Right ventricle myocardium superior (tissue), 1 donor: ENCODE measurements at regions not wholly inside any gene's neighbourhood (a gene's known extent, or its start where the extent isn't known, plus 50 kb on each side); places are given as distances from the start of the nearest gene placed in this dataset.
"Not testable (repeated sequence)": the region's sequence is repeated elsewhere in the genome, so short reads cannot be mapped to it uniquely, and the experiment has no call there.

Experiments
- ATAC-seq: fragments of 200-7000 bp; cut with Tn5 transposase; one replicate; pipeline ENCODE4 v1.9.1; 2020; ENCODE audit warnings: mild to moderate bottlenecking; ENCODE audit not compliant: poor library complexity
- DNase-seq: peaks from one replicate; pipeline ENCODE4 v3.0.0-alpha.2; 2020
- intact Hi-C: fragments of 100-400 bp; cut with DNase I; formaldehyde crosslinking; loops from one replicate; pipeline ENCODE4 v1.11.2; 2022
- donor health status: DM: no; HTN: yes; CAD: no; lungs with severe emphysema.

DNA sequence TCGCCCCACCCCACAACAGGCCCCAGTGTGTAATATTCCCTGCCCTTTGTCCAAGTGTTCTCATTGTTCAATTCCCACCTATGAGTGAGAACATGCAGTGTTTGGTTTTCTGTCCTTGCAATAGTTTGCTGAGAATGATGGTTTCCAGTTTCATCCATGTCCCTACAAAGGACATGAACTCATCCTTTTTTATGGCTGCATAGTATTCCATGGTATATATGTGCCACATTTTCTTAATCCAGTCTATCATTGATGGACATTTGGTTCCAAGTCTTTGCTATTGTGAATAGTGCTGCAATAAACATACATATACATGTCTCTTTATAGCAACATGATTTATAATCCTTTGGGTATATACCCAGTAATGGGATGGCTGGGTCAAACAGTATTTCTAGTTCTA, 132.7 kb downstream of the SNX10 start:
- intact Hi-C loops, ATAC-seq, DNase-seq: not testable (repeated sequence)

DNA sequence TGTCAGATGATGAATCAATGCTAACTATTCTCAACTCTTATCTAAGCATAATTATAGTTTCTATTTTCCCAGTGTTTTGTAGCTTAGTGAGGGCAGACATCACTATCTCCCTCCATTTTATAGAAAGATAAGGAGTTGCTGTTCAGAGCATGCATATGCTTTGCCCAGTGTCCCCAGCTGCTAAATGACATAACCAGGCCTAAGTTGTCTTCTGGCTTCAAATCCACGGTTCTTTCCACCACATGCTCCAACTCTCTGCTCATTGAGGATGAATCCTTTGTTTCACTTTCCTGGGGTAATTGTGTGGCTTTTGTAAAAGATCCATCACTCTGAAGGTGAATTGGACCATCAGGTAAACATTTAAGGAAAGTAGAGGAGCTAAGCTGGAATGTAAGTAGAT, 134.0 kb downstream of the SNX10 start:
- intact Hi-C loops = no loop called here
- no peak for DNase-seq
- no peak for ATAC-seq

GRCh38 chr7:26426096-26426495, 134.4 kb downstream of the SNX10 start:
- DNase-seq = no peak
- no peak for ATAC-seq
- intact Hi-C loops = no loop called here

GRCh38 chr7:26428571-26428970, 136.9 kb downstream of the SNX10 start:
- ATAC-seq = no peak
- no peak for DNase-seq
- intact Hi-C loops = no loop called here

DNA sequence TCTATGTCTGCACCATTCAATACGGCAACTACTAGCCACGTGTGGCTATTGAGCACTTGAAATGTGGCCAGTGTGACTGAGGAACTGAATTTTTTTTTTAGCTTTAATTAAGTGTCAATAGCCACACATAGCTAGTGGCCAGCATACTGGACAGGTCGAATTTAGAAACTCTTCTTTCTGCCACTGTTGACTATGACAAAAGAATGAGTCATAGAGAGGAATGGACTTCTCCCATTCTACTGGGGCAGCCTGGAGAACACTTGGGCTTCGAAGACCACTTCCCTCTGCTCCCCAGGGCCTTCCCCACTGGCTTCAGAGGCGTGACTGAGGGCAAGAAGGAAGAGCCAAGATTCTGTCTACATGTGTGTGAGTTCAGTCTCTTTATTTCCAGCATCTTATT, 137.5 kb downstream of the SNX10 start:
- intact Hi-C loops = no loop called here
- no peak for DNase-seq
- ATAC-seq = no peak

- DNase-seq (no peak), ATAC-seq (no peak)
- intact Hi-C loops = no loop called here
These were observed 143.3 kb downstream of the SNX10 start for GRCh38 chr7:26434974-26435373.

- DNase-seq = no peak
- intact Hi-C loops = no loop called here
- ATAC-seq = no peak
These were observed 145.4 kb downstream of the SNX10 start for GRCh38 chr7:26437003-26437532.

DNA sequence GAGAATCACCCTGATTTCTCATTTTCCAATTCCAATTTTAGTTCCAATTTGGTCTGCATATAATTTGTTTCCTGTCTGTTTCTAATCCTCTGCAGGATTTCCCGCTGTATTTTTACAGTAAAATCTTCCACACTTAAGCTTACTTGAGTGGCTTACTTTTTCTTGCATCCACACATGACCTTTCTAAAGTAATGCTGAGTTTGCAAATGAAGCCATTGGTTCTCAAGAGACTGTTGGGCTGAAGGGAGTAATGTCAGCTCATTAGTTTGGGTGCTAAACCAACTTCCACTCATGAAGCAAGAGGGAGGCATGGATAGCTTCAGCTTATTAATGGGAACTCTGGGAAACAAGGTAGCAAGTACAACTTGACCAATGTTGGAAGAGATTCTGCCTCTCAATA, 146.4 kb downstream of the SNX10 start:
- intact Hi-C loops = no loop called here
- DNase-seq (no peak), ATAC-seq (no peak)

DNA sequence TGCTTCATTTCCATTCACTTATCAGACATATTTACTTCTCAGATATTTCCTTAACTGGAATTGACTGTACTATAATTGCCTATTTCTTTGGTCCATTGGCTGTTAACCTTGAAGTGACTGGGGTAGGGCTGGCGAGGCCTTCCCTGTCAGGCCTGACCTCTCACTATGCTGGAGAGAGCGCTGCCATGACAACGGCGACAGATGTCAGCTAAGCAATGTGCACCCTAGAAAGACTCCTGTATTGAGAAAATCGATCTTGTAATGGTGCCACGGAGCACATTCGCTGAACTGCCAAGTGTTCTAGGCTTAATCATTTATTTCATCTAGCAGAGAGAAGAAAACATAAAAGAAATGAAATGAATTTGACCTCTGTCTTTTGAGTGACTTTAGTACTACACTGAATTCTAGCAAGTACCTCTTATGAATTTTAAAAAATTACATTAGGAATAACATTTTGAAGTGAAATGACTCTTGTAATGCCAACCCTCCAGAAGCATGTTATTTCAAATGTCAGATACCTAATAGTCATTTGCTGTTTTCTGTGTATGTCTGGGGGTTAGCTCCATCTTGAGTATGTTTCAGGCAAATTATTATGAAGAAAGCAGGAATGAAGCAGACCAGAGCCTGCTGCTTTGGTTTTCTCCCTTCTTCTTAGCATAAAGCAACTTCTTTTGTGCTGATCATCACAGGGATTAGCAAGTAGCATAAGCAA, 148.0 kb downstream of the SNX10 start:
- ATAC-seq (no peak), DNase-seq (no peak)
- intact Hi-C loops = no loop called here

DNA sequence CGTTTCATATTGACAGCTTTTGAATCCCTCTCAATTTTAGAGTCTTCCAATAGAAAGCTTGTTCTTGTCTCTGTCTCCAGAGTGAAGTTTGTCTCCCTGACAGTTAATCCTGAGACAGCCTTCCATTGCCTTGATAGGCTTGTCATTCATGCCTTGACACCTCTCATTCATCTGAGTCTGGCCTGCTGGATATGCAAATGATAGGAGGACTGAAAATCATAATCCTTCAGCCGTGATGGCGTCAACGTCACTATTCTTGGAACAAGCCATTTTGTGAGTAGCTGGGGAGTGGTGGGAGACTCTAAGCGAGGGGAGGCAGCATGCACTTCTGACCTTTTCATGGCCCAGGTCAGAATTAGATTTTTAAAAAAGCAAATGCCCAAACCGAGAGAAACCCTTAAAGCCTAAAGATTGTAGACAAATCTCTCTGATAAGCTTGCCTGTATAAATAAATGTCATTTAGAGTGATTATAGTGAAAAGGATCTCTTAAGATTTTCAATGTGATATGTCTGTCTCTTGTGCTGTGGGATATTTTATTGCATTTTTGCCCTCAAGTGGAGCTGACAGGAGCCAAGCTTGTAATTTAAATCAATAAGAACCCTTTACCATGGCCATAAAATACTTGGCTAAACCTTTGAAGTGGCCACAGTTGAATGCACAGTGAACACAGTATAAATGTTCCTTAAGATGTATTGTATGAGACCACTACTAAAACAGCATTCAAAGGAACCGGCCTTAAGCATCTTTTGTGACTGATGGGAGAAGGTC, 148.8 kb downstream of the SNX10 start:
- DNase-seq (no peak), ATAC-seq (no peak)
- intact Hi-C loops = no loop called here

DNA sequence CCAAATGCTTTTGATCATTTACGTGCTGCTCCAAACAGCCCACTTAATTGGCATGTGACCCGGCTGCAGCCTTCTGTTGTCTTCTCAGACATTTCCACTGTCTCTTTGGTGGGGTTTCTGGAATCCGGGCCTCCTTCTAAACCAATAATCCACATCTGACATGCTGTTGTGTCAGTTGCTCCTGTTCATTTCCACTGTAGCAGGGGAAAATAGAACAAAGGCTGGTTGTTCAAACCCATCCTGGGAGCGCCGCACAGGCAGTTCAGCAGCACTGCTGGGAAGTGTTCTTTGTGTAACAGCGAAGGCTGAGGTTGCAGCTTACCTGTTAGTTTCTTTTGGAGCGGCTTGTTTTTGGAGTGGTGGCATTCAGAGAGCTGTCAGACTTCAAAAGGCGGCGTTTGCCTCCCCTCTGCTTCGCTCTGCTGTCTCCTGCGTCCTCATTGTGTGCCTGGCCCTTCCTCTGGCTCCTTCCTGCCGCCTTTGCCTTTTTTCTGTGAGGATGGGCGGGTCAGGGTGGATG, 149.4 kb downstream of the SNX10 start:
- DNase-seq = no peak
- no peak for ATAC-seq
- intact Hi-C loops = no loop called here

GRCh38 chr7:26441611-26442277, 150.1 kb downstream of the SNX10 start:
- DNase-seq = no peak
- intact Hi-C loops = no loop called here
- ATAC-seq = no peak

DNA sequence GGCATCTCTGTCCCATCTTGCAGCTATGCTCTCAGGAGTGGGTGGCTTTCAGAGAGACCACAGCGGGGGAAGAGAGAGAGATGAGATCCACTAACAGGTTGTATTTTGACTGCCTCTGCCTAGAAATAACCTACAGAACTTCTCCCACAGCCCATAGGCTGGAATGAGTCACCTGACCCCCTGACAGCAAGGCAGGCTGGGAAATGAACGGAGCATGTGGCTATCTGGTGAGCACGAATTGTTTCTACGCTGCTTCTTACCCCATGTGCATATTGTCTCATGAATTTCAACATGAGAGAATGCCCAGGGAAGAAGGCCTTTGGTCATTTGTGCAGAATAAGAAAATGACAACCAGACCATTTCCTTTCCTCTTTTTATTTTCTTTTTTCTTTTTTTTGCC, 151.3 kb downstream of the SNX10 start:
- DNase-seq (no peak), ATAC-seq (no peak)
- intact Hi-C loops = no loop called here

- intact Hi-C loops = no loop called here
These were observed 152.1 kb downstream of the SNX10 start for GRCh38 chr7:26443751-26444150.

GRCh38 chr7:26444555-26444954, 152.9 kb downstream of the SNX10 start:
- no peak for ATAC-seq

More at GRCh38 chr7:26443751-26444150, 152.1 kb downstream of the SNX10 start:
- ATAC-seq (no peak), DNase-seq (no peak)

GRCh38 chr7:26447116-26447515, 155.5 kb downstream of the SNX10 start:
- DNase-seq (no peak), ATAC-seq (no peak)
- intact Hi-C loops = no loop called here

More at GRCh38 chr7:26444555-26444954, 152.9 kb downstream of the SNX10 start:
- intact Hi-C loops = no loop called here
- DNase-seq = no peak

- ATAC-seq (no peak), DNase-seq (no peak)
- intact Hi-C loops = no loop called here
These were observed 157.8 kb downstream of the SNX10 start for GRCh38 chr7:26449175-26450165.

DNA sequence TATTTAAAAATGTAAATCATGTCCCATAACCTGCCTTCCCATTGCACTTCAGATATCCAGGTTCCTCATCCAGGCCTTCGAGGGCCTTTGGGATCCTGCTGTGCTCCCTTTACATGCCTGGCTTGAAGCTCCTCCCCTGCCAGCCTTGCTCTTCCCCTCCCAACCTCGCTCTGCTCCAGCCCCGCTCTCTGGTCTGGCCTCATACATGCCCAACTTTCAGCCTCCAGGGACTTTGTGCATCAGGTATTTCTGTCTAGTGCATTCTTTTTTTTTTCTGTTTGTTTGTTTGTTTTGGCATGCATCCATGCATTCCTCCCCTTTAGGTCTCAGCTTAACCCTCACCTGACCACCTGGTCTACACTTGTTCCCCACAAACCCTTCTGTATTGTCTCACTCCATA, 160.3 kb downstream of the SNX10 start:
- ATAC-seq = no peak
- no peak for DNase-seq
- intact Hi-C loops = no loop called here
